ENCODE measurements at regions not wholly inside any gene's neighbourhood (a gene's known extent, or its start where the extent isn't known, plus 50 kb on each side); places are given as distances from the start of the nearest gene placed in this dataset.

- Histone ChIP-seq H3K36me3 (no peaks in the 10 kb centered on the region), H3K27me3 (no peaks in the 10 kb centered on the region), H3K4me3 (no peak overlapping the region), H3K27ac (replicated peaks in 1 of 4) (no peak overlapping the region), H3K9me3 (no peaks in the 10 kb centered on the region), H3K4me1 (no peaks in the 10 kb centered on the region)
- WGBS, result 89% methylated on average over 2 of the region's 2 CpGs
- intact Hi-C loops (cut with DNase I), result no loop called here
- no peak for DNase-seq (ENCODE audit: extremely low spot score)
- TF ChIP-seq EP300 (IDR thresholded peaks at IDR 0.05) (no peak), CTCF (IDR thresholded peaks at IDR 0.05) (no peak), POLR2A (IDR thresholded peaks at IDR 0.05; ENCODE audit: low read depth) (no peak), POLR2AphosphoS5 (IDR thresholded peaks at IDR 0.05) (no peak)
Measured at GRCh38 chr6:113643407-113643770, 213.8 kb upstream of the MARCKS start.

- H3K27ac ChIP-seq (replicated peaks in 1 of 4), result no peak overlapping the region
- no peaks in the 10 kb centered on the region for H3K4me1 ChIP-seq
- no peaks in the 10 kb centered on the region for H3K36me3 ChIP-seq
- H3K27me3 ChIP-seq, result no peaks in the 10 kb centered on the region
- no peak overlapping the region for H3K4me3 ChIP-seq
- TF ChIP-seq POLR2AphosphoS5 (IDR thresholded peaks at IDR 0.05) (no peak), POLR2A (IDR thresholded peaks at IDR 0.05; ENCODE audit: low read depth) (no peak), EP300 (IDR thresholded peaks at IDR 0.05) (no peak), CTCF (IDR thresholded peaks at IDR 0.05) (no peak)
- H3K9me3 ChIP-seq, result no peaks in the 10 kb centered on the region
- WGBS, result 91% methylated on average over 13 of the region's 13 CpGs
- no peak for DNase-seq (ENCODE audit: extremely low spot score)
- intact Hi-C loops (cut with DNase I), result no loop called here
Measured at GRCh38 chr6:113644861-113645575, 212.1 kb upstream of the MARCKS start.

GRCh38 chr6:113645576-113645970 lies 211.6 kb upstream of the MARCKS start:
- TF ChIP-seq EP300 (IDR thresholded peaks at IDR 0.05) (no peak), POLR2A (IDR thresholded peaks at IDR 0.05; ENCODE audit: low read depth) (no peak), POLR2AphosphoS5 (IDR thresholded peaks at IDR 0.05) (no peak), CTCF (IDR thresholded peaks at IDR 0.05) (no peak)
- no peaks in the 10 kb centered on the region for H3K9me3 ChIP-seq
- no peak overlapping the region for H3K27ac ChIP-seq (replicated peaks in 1 of 4)
- intact Hi-C loops (cut with DNase I), result no loop called here
- DNase-seq (ENCODE audit: extremely low spot score), result no peak
- H3K27me3 ChIP-seq, result no peaks in the 10 kb centered on the region
- no peaks in the 10 kb centered on the region for H3K4me1 ChIP-seq
- no peak overlapping the region for H3K4me3 ChIP-seq
- no peaks in the 10 kb centered on the region for H3K36me3 ChIP-seq
- 83% methylated on average over 4 of the region's 4 CpGs for WGBS

- no peaks in the 10 kb centered on the region for H3K4me1 ChIP-seq
- WGBS, result 100% methylated on average over 3 of the region's 3 CpGs
- TF ChIP-seq POLR2AphosphoS5 (IDR thresholded peaks at IDR 0.05), result no peak
- no peak for TF ChIP-seq POLR2A (IDR thresholded peaks at IDR 0.05; ENCODE audit: low read depth)
- no peak for TF ChIP-seq EP300 (IDR thresholded peaks at IDR 0.05)
- no peak for TF ChIP-seq CTCF (IDR thresholded peaks at IDR 0.05)
- no peak for DNase-seq (ENCODE audit: extremely low spot score)
- no peak overlapping the region for H3K27ac ChIP-seq (replicated peaks in 1 of 4)
- no peaks in the 10 kb centered on the region for H3K27me3 ChIP-seq
- no peak overlapping the region for H3K4me3 ChIP-seq
- intact Hi-C loops (cut with DNase I), result no loop called here
- no peaks in the 10 kb centered on the region for H3K9me3 ChIP-seq
- no peaks in the 10 kb centered on the region for H3K36me3 ChIP-seq
Measured at GRCh38 chr6:113645986-113646385, 211.2 kb upstream of the MARCKS start.

- H3K27ac ChIP-seq (replicated peaks in 1 of 4), result no peak overlapping the region
- DNase-seq (ENCODE audit: extremely low spot score), result no peak
- H3K4me3 ChIP-seq, result no peak overlapping the region
- intact Hi-C loops (cut with DNase I), result no loop called here
- 91% methylated on average over 4 of the region's 4 CpGs for WGBS
- H3K9me3 ChIP-seq, result no peaks in the 10 kb centered on the region
- H3K36me3 ChIP-seq, result no peaks in the 10 kb centered on the region
- TF ChIP-seq EP300 (IDR thresholded peaks at IDR 0.05) (no peak), CTCF (IDR thresholded peaks at IDR 0.05) (no peak), POLR2AphosphoS5 (IDR thresholded peaks at IDR 0.05) (no peak), POLR2A (IDR thresholded peaks at IDR 0.05; ENCODE audit: low read depth) (no peak)
- no peaks in the 10 kb centered on the region for H3K27me3 ChIP-seq
- H3K4me1 ChIP-seq, result no peaks in the 10 kb centered on the region
Measured at GRCh38 chr6:113646701-113647100, 210.4 kb upstream of the MARCKS start.
